HG03575 (cell line): ENCODE measurements at regions not wholly inside any gene's neighbourhood (a gene's known extent, or its start where the extent isn't known, plus 50 kb on each side); places are given as distances from the start of the nearest gene placed in this dataset.

Source experiments
- ATAC-seq: cut with Tn5 transposase; IDR thresholded peaks from one replicate; pipeline ENCODE4 v1.9.1; 2021; ENCODE audit not compliant: unreplicated experiment, insufficient number of reproducible peaks, low FRiP score; ENCODE audit errors: extremely low read depth

DNA sequence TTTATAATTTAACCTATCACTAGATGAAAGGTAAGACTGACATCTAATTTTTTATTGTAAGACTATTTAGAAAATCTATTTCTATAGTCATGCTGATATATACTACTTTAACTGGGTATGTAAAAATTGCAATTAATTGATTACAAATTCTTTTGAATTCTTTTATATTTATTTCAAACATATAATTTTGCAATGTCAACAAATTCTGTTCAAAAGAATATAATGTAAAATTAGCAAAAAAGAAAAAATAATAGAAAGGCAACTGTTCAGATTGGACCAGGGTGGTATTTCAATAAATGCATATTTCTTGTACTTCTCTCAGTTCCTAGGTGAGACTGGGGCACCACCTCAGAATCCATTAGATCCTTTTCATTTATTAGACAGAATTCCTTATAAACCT is 1053.5 kb upstream of the FBXO33 start:
- no peak for ATAC-seq

DNA sequence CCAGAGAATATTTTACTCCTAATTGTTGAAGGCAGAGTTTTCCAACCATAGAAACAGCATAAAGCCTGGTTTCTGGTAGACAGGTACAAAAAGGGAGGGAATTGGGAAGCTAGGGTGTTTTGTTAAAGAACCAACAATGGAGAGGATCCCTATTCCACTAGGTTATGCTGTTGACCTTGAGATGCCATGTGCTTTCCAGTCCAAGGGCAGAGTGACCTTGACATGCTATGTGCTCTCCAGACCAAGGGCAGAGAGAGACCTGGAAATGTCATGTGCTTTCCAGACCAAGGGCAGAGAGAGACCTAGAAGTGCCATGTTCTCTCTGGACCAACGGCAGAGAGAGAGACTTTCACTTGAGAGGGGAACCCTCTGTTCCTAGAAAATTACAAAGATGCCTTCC is 1043.8 kb upstream of the FBXO33 start:
- no peak for ATAC-seq

- no peak for ATAC-seq
Measured at GRCh38 chr14:40467969-40468368, 1035.7 kb upstream of the FBXO33 start.

GRCh38 chr14:40464531-40464930 is 1032.3 kb upstream of the FBXO33 start:
- no peak for ATAC-seq

- no peak for ATAC-seq
Measured at GRCh38 chr14:40463886-40464285, 1031.7 kb upstream of the FBXO33 start.

DNA sequence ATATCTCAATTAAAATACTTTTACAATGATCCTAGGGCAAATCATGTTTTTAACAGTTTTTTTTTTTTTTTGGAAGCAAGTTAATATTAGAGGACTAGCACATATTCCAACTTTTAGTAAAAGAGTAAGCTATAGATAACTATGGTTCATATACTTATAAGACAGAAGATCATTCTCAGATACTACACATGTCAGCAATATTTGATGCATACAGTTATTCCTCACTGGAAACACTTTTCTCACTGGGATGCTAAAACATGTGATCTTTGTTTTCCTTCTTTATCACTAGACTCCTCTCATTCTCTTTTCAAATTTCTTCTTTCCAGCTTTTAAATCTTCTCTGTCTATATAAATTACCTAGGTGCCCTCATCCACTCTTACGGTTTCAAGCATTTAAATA is 1020.4 kb upstream of the FBXO33 start:
- ATAC-seq = no peak

- no peak for ATAC-seq
Measured at GRCh38 chr14:40447017-40447416, 1014.8 kb upstream of the FBXO33 start.

DNA sequence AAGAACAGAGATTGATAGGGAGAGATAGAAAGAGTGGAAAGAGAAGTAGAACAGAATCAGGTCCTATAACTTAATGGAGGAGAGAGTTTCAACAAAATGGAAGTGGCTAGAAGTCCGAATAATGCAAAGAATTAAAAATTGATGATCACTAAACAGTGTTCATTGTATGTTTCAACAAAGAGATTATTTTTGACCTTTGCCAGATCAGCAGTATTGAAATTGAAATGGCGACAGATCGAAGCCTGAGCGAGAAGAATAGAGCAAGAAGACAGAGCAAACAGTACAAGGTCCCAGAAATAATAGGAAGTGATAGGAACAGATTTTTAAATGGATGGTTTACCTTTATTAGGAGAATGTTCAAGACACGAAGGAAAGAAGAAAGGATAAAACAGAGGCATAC is 1012.8 kb upstream of the FBXO33 start:
- ATAC-seq = no peak

- ATAC-seq = no peak
Measured at GRCh38 chr14:40436551-40436950, 1004.3 kb upstream of the FBXO33 start.

DNA sequence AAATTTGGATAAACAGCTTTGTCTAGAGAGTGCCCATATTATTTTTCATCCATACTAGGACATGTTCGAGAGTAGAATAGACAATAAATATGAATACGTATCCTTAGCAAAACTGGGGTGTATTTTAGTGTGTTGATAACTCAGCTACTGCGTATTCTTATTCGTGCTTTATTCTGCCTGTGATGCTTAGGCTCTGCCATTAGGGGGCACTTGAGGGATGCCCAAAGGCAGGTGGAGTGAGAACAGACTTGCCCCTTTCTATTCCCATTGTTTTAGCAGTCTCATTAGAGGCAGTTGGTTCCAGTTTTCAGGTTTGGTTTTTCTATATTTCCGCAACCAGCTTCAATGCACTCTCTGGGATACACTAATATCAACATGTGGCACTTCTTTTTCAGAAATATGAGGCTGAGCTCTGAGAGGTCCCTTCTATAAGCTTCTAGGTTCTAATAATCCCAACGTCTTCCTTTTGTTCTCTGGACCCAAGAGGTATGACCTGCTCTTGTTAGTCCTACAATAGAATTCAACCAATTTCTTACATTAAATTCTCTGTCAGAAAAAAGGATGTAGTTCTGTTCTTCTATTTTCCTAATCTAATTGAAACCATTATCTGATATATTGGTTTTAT is 985.7 kb upstream of the FBXO33 start:
- no peak for ATAC-seq

- no peak for ATAC-seq
Measured at GRCh38 chr14:40416565-40416964, 984.3 kb upstream of the FBXO33 start.

GRCh38 chr14:40414386-40414785 is 982.2 kb upstream of the FBXO33 start:
- no peak for ATAC-seq

GRCh38 chr14:40413136-40413535 is 980.9 kb upstream of the FBXO33 start:
- ATAC-seq = no peak

DNA sequence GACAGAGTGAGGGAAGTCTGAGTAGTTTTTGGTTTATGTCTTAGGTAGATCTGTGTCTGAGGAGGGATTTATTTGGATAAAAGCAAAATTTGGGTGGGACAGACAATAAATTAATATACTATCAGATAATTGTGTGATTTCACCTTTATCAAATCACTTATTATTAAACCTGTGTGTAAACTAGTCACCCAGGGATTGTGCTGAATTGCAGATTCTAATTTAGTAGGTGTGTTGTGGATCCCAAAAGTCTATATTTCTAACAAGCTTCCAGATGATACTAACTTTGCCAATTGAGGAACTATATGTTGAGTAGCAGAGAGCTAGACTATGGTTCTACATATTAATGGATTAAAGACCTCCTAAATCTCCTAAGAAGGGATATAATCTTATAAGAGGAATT is 978.5 kb upstream of the FBXO33 start:
- ATAC-seq = no peak

DNA sequence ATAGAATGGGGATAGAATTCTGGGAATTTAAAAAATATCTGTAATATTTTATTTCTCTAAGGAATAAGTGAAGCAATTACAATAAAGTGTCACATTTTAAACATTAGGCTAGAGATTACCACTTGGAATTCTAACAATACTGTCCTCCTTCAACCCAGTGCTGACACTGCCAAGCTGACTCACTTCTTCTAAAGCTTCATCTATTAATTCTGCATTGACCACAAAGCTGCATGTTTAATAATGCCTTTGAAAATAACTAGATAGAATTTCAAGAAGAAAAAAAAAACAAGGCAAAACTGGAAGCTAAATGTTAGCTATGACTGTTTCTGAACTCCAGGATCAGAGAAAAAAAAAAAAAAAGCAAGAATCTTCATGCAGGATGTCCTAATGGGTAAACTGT is 970.7 kb upstream of the FBXO33 start:
- no peak for ATAC-seq

- ATAC-seq = no peak
Measured at GRCh38 chr14:40398981-40399380, 966.7 kb upstream of the FBXO33 start.

DNA sequence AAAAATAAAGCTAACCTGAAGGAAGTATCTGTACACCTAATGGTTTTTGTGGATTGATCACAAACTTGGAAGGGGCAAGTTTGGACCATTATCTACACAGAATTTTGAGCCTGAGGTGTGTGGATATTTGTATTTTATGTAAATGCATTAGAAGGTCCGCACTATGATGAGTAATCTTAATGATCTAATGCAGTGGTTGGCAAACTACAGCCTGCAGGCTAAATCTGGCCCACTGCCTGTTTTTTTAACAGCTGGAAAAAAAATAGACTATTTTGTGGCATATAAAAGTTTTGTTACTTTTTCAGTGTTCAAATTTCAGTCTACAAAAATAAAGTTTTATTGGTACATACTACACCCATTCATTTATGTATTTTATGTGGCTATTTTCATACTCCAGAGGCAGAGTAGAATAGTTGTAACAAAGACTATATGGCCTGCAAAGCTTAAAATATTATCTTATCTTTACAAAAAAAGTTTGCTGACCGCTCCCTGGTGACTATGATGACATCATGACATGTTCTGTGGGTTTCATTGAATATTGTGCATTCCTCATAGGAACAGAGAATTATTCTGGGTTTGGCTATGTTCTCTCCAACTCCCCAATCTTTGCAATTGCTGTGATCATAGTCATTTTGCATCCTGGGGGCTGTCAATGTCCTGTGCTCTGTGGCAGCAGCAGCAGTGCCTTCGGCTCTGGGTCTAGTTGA is 962.6 kb upstream of the FBXO33 start:
- no peak for ATAC-seq

DNA sequence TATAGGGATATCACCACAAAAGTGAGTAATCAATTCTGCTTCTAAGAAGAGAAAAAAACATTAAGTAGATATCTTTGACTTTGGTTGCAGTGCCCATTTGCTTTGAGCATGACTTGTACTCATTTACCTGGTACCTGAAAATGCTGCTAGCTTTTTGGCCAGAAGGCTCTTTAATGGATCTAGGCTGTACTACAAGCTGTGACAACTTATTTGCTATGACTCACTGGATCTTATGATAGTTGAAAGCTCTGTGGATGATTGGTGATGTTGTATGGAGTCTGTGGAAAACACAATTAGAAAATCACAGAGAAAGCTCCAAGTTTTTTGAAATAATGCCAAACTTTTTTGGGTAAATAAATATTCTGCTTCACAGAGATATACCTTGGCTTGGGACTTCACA is 960.9 kb upstream of the FBXO33 start:
- ATAC-seq = no peak

DNA sequence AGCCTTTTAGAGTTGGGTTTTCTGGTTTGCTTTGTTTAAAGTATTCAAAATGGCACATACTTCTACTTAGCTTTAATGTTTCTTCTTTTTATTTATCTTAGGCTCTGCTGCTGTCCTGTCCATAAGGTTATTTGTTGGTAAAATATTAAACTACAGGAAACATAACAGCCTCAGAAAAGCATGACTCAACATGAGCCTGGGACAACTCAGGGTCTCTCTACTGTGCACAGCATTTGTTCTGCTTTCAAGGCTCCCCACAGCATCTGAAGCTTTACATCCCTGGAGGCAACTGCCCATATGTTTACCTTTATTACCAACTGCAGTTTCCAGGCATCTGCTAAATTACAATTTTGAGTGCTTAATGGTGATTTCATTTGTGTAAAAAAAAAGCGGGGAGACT is 954.2 kb upstream of the FBXO33 start:
- no peak for ATAC-seq

DNA sequence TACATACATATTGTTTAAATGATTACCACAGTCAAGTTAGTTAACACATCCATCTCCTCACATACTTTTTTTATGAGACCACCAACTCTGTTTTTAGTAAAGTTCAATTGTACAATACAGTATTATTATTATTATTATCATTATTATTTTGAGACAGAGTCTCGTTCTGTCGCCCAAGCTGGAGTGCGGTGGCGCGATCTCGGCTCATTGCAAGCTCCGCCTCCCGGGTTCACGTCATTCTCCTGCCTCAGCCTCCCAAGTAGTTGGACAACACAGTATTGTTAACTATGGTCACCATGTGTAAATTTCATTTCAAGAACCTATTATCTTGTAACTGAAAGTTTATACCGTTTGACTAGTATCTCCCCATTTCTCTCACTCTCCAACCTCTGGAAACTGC is 942.0 kb upstream of the FBXO33 start:
- ATAC-seq = no peak

DNA sequence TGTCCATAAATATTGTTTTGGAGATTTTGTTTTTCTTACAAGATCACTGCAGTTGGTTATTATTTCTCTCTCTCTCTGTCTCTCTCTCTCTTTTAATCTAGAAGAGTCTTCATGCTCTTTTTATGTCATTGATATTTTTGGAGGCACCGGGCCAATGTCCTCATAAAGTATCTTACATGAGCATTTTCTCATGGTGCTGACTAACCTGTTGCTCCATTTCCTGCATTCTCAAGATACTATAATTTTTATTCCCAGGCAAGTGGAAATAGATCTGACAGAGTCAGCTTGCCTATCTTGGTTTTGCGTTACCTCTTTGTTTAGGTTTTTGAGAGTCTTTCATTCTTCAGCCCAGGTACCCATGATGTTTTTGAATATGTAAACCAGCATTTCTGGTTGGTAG is 938.8 kb upstream of the FBXO33 start:
- no peak for ATAC-seq
